Caco-2 (cell line): ENCODE measurements at regions not wholly inside any gene's neighbourhood (a gene's known extent, or its start where the extent isn't known, plus 50 kb on each side); places are given as distances from the start of the nearest gene placed in this dataset.

ENCODE experiments used
- BruUV-seq: library from RNA; stranded (reverse); fragments of 400-500 nt; replicated peaks from 2 replicates; lab custom pipeline; 2021; lab: Mats Ljungman, UMichigan
- CTCF ChIA-PET: fragments of 300-600 bp; sonication (Branson Sonifier 250); formaldehyde crosslinking; loops from one replicate; lab custom pipeline; 2022; ENCODE audit warnings: antibody characterized with exemption; lab: Charles Lee
- POLR2A ChIA-PET: fragments of 300-600 bp; sonication (Branson Sonifier 250); formaldehyde crosslinking; loops from one replicate; lab custom pipeline; 2022; ENCODE audit warnings: antibody characterized with exemption; lab: Charles Lee
- DNase-seq, 2 experiments: peaks; one replicate each; pipeline versions ENCODE4 v3.0.0 to v3.0.0-alpha.2; 2020 to 2022
- H3K27me3 ChIP-seq: replicated peaks from 2 replicates; pipeline ENCODE4 v1.6.0; 2011; ENCODE audit warnings: low read length; ENCODE audit not compliant: control insufficient read depth, insufficient read depth
- H3K36me3 ChIP-seq: 2 replicates; pipeline ENCODE4 v1.5.1; 2011; ENCODE audit warnings: low read length; ENCODE audit not compliant: control insufficient read depth, insufficient read depth
- H3K4me1 ChIP-seq: fragments of 250-450 bp; sonication (Bioruptor Pico); 2 replicates; pipeline ENCODE4 v1.5.1; 2020; ENCODE audit warnings: mild to moderate bottlenecking
- H3K4me3 ChIP-seq: 2 replicates; pipeline ENCODE4 v1.5.1; 2011; ENCODE audit warnings: low read depth, mild to moderate bottlenecking, control low read depth, low read length
- H3K9me3 ChIP-seq: fragments of 250-450 bp; sonication (Bioruptor Pico); 2 replicates; pipeline ENCODE4 v1.5.1; 2020; ENCODE audit warnings: mild to moderate bottlenecking, moderate library complexity
- H3K27ac Mint-ChIP-seq: one replicate; pipeline ENCODE4 v1.8.0; 2022; ENCODE audit warnings: mixed read lengths; ENCODE audit not compliant: unreplicated experiment
- H3K27me3 Mint-ChIP-seq: one replicate; pipeline ENCODE4 v1.8.0; 2022; ENCODE audit warnings: mixed read lengths; ENCODE audit not compliant: insufficient read depth, unreplicated experiment
- H3K36me3 Mint-ChIP-seq: one replicate; pipeline ENCODE4 v1.8.0; 2022; ENCODE audit warnings: mild to moderate bottlenecking, mixed read lengths; ENCODE audit not compliant: insufficient read depth, unreplicated experiment
- H3K4me1 Mint-ChIP-seq: one replicate; pipeline ENCODE4 v1.8.0; 2022; ENCODE audit warnings: low read depth, mixed read lengths; ENCODE audit not compliant: unreplicated experiment
- H3K4me3 Mint-ChIP-seq: one replicate; pipeline ENCODE4 v1.8.0; 2022; ENCODE audit warnings: mild to moderate bottlenecking, moderate library complexity, mixed read lengths; ENCODE audit not compliant: unreplicated experiment
- H3K9me3 Mint-ChIP-seq: one replicate; pipeline ENCODE4 v1.8.0; 2022; ENCODE audit warnings: mixed read lengths; ENCODE audit not compliant: unreplicated experiment
- CTCF ChIP-seq, 2 experiments: fragments of 200-600 bp in 1 of 2; IDR thresholded peaks; 1 replicate in 1 of 2; 2 replicates in 1 of 2; pipeline versions ENCODE4 v1.5.1 to v1.8.0; 2011 to 2022; ENCODE audit warnings: antibody characterized with exemption in 1 of 2, control low read depth in 1 of 2, inconsistent platforms in 1 of 2, low read depth in 1 of 2, low read length in 1 of 2, mild to moderate bottlenecking in 1 of 2, moderate library complexity in 1 of 2; ENCODE audit not compliant: insufficient read depth in 1 of 2, severe bottlenecking in 1 of 2, unreplicated experiment in 1 of 2
- intact Hi-C: fragments of 100-400 bp; cut with micrococcal nuclease; formaldehyde crosslinking; loops from one replicate; pipeline ENCODE4 v1.10.0; 2022; ENCODE audit not compliant: unreplicated experiment

- peaks cover 12% of the 10 kb centered on the region for H3K9me3 ChIP-seq
- intact Hi-C loops: no loop called here
- ChIA-PET POLR2A (no interaction called here), CTCF (no interaction called here)
- Mint-ChIP-seq H3K27me3 (peaks cover 10% of the 10 kb centered on the region), H3K27ac (no peak overlapping the region), H3K4me1 (no peaks in the 10 kb centered on the region), H3K36me3 (no peaks in the 10 kb centered on the region), H3K4me3 (no peak overlapping the region), H3K9me3 (peaks cover 39% of the 10 kb centered on the region)
- H3K36me3 ChIP-seq: no peaks in the 10 kb centered on the region
- DNase-seq: no peak
- H3K4me1 ChIP-seq: no peaks in the 10 kb centered on the region
- BruUV-seq: no TSS peak
- no peak overlapping the region for H3K4me3 ChIP-seq
- H3K27me3 ChIP-seq: no peaks in the 10 kb centered on the region; the same call in 1 of the 2 replicates
- no peak for TF ChIP-seq CTCF (IDR thresholded peaks at IDR 0.05; ENCODE audit: insufficient read depth in 1 of 2, low read depth in 1 of 2, low read length in 1 of 2, severe bottlenecking in 1 of 2, unreplicated experiment in 1 of 2)
Measured at GRCh38 chr16:87080571-87081167, 236.5 kb downstream of the C16orf95 start.

GRCh38 chr16:87085441-87085840 is 231.8 kb downstream of the C16orf95 start:
- no TSS peak for BruUV-seq

GRCh38 chr16:87086156-87086555 is 231.0 kb downstream of the C16orf95 start:
- no peak overlapping the region for H3K4me3 Mint-ChIP-seq
- POLR2A ChIA-PET: no interaction called here
- no peak for TF ChIP-seq CTCF (IDR thresholded peaks at IDR 0.05; ENCODE audit: insufficient read depth in 1 of 2, low read depth in 1 of 2, low read length in 1 of 2, severe bottlenecking in 1 of 2, unreplicated experiment in 1 of 2)
- Histone ChIP-seq H3K36me3 (no peaks in the 10 kb centered on the region), H3K9me3 (peaks cover 4% of the 10 kb centered on the region; the same call in 1 of the 2 replicates), H3K27me3 (no peaks in the 10 kb centered on the region; the same call in 1 of the 2 replicates), H3K4me3 (no peak overlapping the region), H3K4me1 (no peaks in the 10 kb centered on the region)
- H3K27me3 Mint-ChIP-seq: peaks cover 5% of the 10 kb centered on the region
- H3K9me3 Mint-ChIP-seq: peaks cover 15% of the 10 kb centered on the region
- no peaks in the 10 kb centered on the region for H3K36me3 Mint-ChIP-seq
- intact Hi-C loops: no loop called here
- no TSS peak for BruUV-seq
- CTCF ChIA-PET: no interaction called here
- no peaks in the 10 kb centered on the region for H3K4me1 Mint-ChIP-seq
- DNase-seq: no peak
- no peak overlapping the region for H3K27ac Mint-ChIP-seq

More at GRCh38 chr16:87085441-87085840, 231.8 kb downstream of the C16orf95 start:
- no peak for TF ChIP-seq CTCF (IDR thresholded peaks at IDR 0.05; ENCODE audit: insufficient read depth in 1 of 2, low read depth in 1 of 2, low read length in 1 of 2, severe bottlenecking in 1 of 2, unreplicated experiment in 1 of 2)
- ChIA-PET CTCF (no interaction called here), POLR2A (no interaction called here)
- no peak for DNase-seq
- Mint-ChIP-seq H3K4me1 (no peaks in the 10 kb centered on the region), H3K36me3 (no peaks in the 10 kb centered on the region), H3K9me3 (peaks cover 22% of the 10 kb centered on the region), H3K4me3 (no peak overlapping the region), H3K27me3 (peaks cover under 1% of the 10 kb centered on the region), H3K27ac (no peak overlapping the region)
- intact Hi-C loops: no loop called here
- Histone ChIP-seq H3K4me1 (no peaks in the 10 kb centered on the region), H3K27me3 (no peaks in the 10 kb centered on the region; the same call in 1 of the 2 replicates), H3K4me3 (no peak overlapping the region), H3K36me3 (no peaks in the 10 kb centered on the region), H3K9me3 (peaks cover 4% of the 10 kb centered on the region; the same call in 1 of the 2 replicates)
